ENCODE measurements at regions not wholly inside any gene's neighbourhood (a gene's known extent, or its start where the extent isn't known, plus 50 kb on each side); places are given as distances from the start of the nearest gene placed in this dataset.

- H3K4me1 Mint-ChIP-seq, result no peaks in the 10 kb centered on the region
- peaks cover 13% of the 10 kb centered on the region for H3K9me3 Mint-ChIP-seq
- ATAC-seq (ENCODE audit: low read depth) (no peak), DNase-seq (no peak)
- no peak overlapping the region for H3K27ac Mint-ChIP-seq
- no peaks in the 10 kb centered on the region for H3K27me3 Mint-ChIP-seq
- H3K36me3 Mint-ChIP-seq (ENCODE audit: low read depth), result no peaks in the 10 kb centered on the region
- ChIA-PET POLR2A (no interaction called here), CTCF (no interaction called here)
- intact Hi-C loops (cut with micrococcal nuclease), result no loop called here
- TF ChIP-seq CTCF (IDR thresholded peaks at IDR 0.05), result no peak
- H3K4me3 Mint-ChIP-seq, result no peak overlapping the region
Observed at GRCh38 chr4:31929676-31930345, 1209.6 kb downstream of the PCDH7 start.

- Mint-ChIP-seq H3K27me3 (no peaks in the 10 kb centered on the region), H3K36me3 (ENCODE audit: low read depth) (no peaks in the 10 kb centered on the region), H3K9me3 (peaks cover 6% of the 10 kb centered on the region), H3K4me3 (no peak overlapping the region), H3K4me1 (no peaks in the 10 kb centered on the region), H3K27ac (no peak overlapping the region)
- TF ChIP-seq CTCF (IDR thresholded peaks at IDR 0.05), result no peak
- intact Hi-C loops (cut with micrococcal nuclease), result no loop called here
- ChIA-PET POLR2A (no interaction called here), CTCF (no interaction called here)
- ATAC-seq (ENCODE audit: low read depth) (no peak), DNase-seq (no peak)
Observed at GRCh38 chr4:31946456-31946855, 1226.3 kb downstream of the PCDH7 start.

GRCh38 chr4:31947101-31947500 lies 1226.9 kb downstream of the PCDH7 start:
- CTCF ChIA-PET, result no interaction called here
- intact Hi-C loops (cut with micrococcal nuclease), result no loop called here

GRCh38 chr4:31949045-31949444 lies 1228.9 kb downstream of the PCDH7 start:
- ATAC-seq (ENCODE audit: low read depth) (no peak), DNase-seq (no peak)
- H3K27me3 Mint-ChIP-seq, result no peaks in the 10 kb centered on the region
- H3K36me3 Mint-ChIP-seq (ENCODE audit: low read depth), result no peaks in the 10 kb centered on the region
- CTCF ChIA-PET, result no interaction called here
- no peak for TF ChIP-seq CTCF (IDR thresholded peaks at IDR 0.05)
- intact Hi-C loops (cut with micrococcal nuclease), result no loop called here
- no peaks in the 10 kb centered on the region for H3K4me1 Mint-ChIP-seq
- H3K9me3 Mint-ChIP-seq, result peaks cover 6% of the 10 kb centered on the region
- POLR2A ChIA-PET, result no interaction called here
- H3K4me3 Mint-ChIP-seq, result no peak overlapping the region
- H3K27ac Mint-ChIP-seq, result no peak overlapping the region

More at GRCh38 chr4:31947101-31947500, 1226.9 kb downstream of the PCDH7 start:
- TF ChIP-seq CTCF (IDR thresholded peaks at IDR 0.05), result no peak
- H3K9me3 Mint-ChIP-seq, result peaks cover 6% of the 10 kb centered on the region
- H3K4me3 Mint-ChIP-seq, result no peak overlapping the region
- H3K27ac Mint-ChIP-seq, result no peak overlapping the region
- POLR2A ChIA-PET, result no interaction called here
- DNase-seq (no peak), ATAC-seq (ENCODE audit: low read depth) (no peak)
- H3K36me3 Mint-ChIP-seq (ENCODE audit: low read depth), result no peaks in the 10 kb centered on the region
- H3K27me3 Mint-ChIP-seq, result no peaks in the 10 kb centered on the region
- H3K4me1 Mint-ChIP-seq, result no peaks in the 10 kb centered on the region

- POLR2A ChIA-PET, result no interaction called here
- H3K4me1 Mint-ChIP-seq, result no peaks in the 10 kb centered on the region
- no peak overlapping the region for H3K27ac Mint-ChIP-seq
- H3K4me3 Mint-ChIP-seq, result no peak overlapping the region
- no peaks in the 10 kb centered on the region for H3K27me3 Mint-ChIP-seq
- ATAC-seq (ENCODE audit: low read depth) (no peak), DNase-seq (no peak)
- intact Hi-C loops (cut with micrococcal nuclease), result no loop called here
- no peak for TF ChIP-seq CTCF (IDR thresholded peaks at IDR 0.05)
- CTCF ChIA-PET, result no interaction called here
- H3K9me3 Mint-ChIP-seq, result peaks cover 3% of the 10 kb centered on the region
- H3K36me3 Mint-ChIP-seq (ENCODE audit: low read depth), result no peaks in the 10 kb centered on the region
Observed at GRCh38 chr4:31955346-31955745, 1235.2 kb downstream of the PCDH7 start.

Data from activated B cell treated with CpG ODN at 0.5 μM for 24 hours (primary cell).